ENCODE measurements at regions not wholly inside any gene's neighbourhood (a gene's known extent, or its start where the extent isn't known, plus 50 kb on each side); places are given as distances from the start of the nearest gene placed in this dataset.

- DNase-seq (ENCODE audit: low spot score) (no peak), FAIRE-seq (no peak)
Observed at GRCh38 chr5:68352166-68352565, 136.6 kb downstream of the PIK3R1 start.

DNA sequence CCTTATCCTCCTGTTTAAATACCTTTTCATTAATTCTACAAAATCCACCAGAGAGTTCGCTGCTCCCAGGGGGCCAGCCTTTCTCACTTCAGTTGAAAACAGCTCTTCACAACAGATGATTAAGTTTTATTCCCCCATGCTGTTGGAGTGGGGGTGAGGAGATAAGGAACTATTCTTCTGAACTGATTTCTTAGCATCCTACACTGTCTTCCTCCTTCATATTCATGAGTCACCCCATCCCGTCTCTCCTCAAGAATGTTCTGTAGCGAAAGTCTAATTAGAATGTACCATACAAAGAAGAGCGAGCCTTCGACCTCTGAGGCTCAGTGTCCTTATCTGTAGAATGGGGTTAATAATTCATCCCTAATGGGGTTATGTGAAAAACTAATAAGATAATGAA lies 138.0 kb downstream of the PIK3R1 start:
- peak; percentile 8 for DNase-seq (ENCODE audit: low spot score)
- FAIRE-seq: no peak

DNA sequence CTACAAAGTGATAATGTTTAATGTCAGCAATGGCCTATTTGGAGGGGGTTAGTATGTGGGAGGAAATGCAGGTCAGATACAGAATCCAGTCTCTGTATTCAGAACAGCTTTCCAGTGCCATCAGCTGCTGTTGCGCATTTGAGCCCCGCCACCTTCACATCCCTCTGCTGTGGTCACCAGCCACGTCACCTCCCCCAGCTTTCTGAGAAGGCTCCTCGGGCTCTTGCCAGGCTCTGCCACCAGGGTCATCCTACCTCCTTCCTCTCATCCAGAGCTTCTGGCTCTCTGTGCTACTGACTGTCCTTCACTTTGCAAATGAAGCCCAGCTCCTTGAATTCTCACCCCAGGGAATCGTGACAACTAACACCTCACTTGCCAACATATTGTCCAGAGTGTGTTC lies 138.8 kb downstream of the PIK3R1 start:
- DNase-seq (ENCODE audit: low spot score) (no peak), FAIRE-seq (no peak)

DNA sequence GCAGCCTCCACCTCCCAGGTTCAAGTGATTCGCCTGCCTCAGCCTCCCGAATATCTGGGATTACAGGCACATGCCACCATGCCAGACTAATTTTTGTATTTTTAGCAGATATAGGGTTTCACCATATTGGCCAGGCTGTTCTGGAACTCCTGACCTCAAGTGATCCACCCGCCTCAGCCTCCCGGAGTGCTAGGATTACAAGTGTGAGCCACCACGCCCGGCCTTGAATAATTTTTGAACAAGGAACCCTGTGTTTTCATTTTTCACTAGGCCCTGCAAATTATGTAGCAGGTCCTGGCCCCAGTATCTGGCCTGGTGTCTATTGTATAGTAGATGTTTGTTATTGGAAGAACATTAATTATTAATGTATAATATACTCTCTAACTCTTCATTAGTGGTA lies 140.7 kb downstream of the PIK3R1 start:
- FAIRE-seq (no peak), DNase-seq (ENCODE audit: low spot score) (no peak)

DNA sequence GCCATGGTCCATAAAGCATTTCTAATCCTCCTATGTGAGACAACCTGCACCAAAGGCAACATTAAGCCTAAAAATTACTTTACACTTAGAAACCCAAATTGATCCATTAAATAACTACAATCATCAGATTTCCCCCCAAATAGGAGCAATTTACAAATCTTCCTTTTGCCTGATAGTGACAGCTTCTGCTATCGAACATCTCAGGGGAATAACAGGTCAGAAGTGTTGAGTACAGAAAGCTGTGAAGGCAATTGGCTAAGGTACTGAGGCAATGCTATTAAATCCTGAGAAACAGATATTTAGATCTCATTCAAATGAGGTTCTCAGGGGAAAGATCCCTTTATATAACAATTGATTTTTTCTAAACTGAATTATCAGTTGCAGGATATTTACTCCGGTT lies 141.1 kb downstream of the PIK3R1 start:
- FAIRE-seq (no peak), DNase-seq (ENCODE audit: low spot score) (no peak)

- DNase-seq (ENCODE audit: low spot score) (no peak), FAIRE-seq (no peak)
Observed at GRCh38 chr5:68359699-68360098, 144.1 kb downstream of the PIK3R1 start.

GRCh38 chr5:68362331-68362730 lies 146.8 kb downstream of the PIK3R1 start:
- no peak for DNase-seq (ENCODE audit: low spot score)
- no peak for FAIRE-seq

DNA sequence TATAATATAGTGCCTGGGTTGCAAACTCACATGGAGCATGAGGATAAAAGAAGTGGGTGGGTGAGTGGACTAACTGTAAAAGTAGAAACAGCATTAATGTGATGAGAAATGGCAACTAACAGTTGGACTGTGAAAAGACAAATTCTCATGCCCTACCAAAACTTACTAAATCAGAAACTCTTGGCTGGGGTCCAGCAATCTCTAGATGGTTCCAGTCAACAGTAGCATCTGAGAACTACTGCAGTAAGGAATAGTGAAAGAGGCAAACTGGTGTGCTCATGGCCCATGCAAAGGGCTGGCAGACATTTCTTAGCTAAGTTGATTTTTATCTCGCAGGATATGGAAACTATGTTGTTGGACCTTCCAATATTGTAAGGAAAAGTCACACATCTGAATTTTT lies 150.3 kb downstream of the PIK3R1 start:
- DNase-seq (ENCODE audit: low spot score): no peak
- no peak for FAIRE-seq

- FAIRE-seq: no peak
Observed at GRCh38 chr5:68367287-68367686, 151.7 kb downstream of the PIK3R1 start.

DNA sequence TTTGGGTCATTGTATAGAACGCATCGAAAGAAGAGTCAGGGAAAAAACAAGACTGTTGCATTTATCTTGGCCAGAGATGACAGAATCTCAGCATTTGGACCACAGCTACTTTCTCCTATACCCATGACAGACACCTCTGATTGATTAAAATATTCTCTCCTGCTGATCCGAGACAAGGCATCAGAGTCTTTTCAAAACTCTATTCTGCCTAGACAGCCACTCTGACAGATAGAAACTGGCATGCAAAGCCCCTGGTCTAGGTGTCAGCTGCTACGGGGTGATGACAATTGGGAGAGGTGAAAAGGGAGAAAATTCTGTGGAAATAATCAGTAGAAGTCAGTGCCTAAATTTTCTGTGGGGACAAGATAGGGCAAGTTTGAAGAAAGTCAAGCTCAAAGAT lies 152.2 kb downstream of the PIK3R1 start:
- FAIRE-seq (no peak), DNase-seq (ENCODE audit: low spot score) (no peak)

More at GRCh38 chr5:68367287-68367686, 151.7 kb downstream of the PIK3R1 start:
- no peak for DNase-seq (ENCODE audit: low spot score)

DNA sequence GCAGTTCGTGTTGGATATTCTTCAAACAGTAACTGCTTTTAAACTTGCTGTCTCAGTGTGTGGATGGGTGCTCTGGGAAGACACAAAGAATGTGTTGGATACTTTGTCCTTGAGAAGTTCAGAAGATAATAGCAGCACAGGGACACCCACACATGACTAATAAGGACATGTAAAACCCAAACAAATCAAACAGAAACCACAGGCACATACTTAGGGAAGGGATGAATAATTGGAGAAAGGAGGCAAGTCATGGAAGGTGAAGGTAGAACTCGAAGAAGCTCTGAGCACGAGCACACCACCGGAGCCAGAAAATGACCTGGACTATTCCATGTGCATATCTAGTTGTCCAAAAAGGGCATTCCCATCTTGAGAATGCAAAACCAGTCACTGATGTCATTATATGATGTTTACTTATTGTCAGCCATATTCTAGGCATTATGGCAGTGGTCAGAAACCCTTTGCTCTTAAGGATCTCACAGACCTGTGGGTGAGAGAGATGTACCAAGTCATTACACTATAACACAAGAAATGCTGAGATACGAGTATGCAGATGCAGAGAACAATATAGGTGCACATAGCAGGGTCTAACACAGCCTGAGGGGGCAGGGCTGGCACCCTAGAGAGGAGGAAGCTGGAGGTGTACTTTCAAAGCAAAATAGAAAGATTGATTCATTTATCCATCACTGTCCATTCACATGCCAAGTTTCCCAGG lies 152.9 kb downstream of the PIK3R1 start:
- no peak for FAIRE-seq
- peak; percentile 20 for DNase-seq (ENCODE audit: low spot score)

- DNase-seq (ENCODE audit: low spot score) (no peak), FAIRE-seq (no peak)
Observed at GRCh38 chr5:68369023-68369359, 153.4 kb downstream of the PIK3R1 start.

GRCh38 chr5:68369457-68370125 lies 154.0 kb downstream of the PIK3R1 start:
- DNase-seq (ENCODE audit: low spot score): no peak
- FAIRE-seq: no peak

- FAIRE-seq: no peak
- DNase-seq (ENCODE audit: low spot score): no peak
Observed at GRCh38 chr5:68370196-68370595, 154.6 kb downstream of the PIK3R1 start.

- DNase-seq (ENCODE audit: low spot score) (no peak), FAIRE-seq (no peak)
Observed at GRCh38 chr5:68371607-68372006, 156.1 kb downstream of the PIK3R1 start.

GRCh38 chr5:68372161-68372560 lies 156.6 kb downstream of the PIK3R1 start:
- DNase-seq (ENCODE audit: low spot score) (no peak), FAIRE-seq (no peak)

- DNase-seq (ENCODE audit: low spot score) (no peak), FAIRE-seq (no peak)
Observed at GRCh38 chr5:68373050-68373449, 157.5 kb downstream of the PIK3R1 start.

DNA sequence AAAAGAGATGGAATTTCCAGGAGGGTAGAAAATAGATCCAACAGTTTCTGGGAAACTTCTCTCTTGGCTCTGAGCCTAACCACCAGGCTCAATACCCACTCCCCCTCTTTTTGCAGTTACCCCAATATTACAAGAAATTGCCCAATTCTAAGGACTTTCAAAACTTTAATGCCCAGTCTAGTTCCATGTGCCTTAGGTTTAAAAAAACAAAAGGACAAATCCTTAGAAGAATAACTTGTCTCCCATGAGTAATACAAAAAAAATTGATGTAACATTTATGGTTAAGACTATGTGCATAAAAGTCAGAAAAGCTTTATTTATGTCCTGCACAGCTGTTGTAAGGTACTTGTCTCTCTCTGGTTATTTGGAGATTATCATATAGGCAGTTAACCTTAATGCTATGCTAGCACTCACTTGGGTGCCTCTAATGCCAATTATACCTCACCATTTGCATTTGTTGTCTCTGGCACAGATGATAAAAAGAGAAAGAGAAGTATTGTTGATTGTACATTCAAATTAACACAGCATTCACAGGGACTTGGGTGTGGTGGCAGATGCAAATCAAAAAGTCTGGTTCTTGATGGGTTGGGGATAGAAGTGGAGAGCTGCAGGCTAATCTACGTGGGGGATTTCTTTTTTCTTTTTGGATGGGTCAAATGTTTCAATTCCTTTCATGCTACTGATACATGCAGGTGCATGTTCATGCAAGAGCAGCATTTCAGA lies 159.4 kb downstream of the PIK3R1 start:
- DNase-seq (ENCODE audit: low spot score): no peak
- FAIRE-seq: no peak

DNA sequence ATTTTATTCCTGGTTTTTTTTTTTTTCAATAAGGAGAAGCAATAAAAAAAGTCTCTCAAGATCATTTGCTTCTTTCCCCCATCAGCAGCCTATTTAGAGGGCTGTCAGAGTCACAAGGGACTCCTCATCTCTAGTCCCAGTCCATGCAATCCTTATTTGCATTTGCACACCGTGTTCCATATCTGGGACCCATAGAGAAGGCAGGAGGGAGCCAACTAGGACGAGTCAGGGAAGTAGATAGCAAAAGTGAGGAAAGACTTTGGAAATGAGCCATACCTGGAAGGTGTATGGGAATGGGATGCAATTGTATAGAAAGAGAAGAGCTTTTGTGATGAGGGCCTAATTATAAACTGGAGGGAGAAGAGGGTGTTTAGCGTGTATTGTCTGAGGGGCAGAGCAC lies 160.0 kb downstream of the PIK3R1 start:
- FAIRE-seq: no peak

GRCh38 chr5:68376935-68377334 lies 161.4 kb downstream of the PIK3R1 start:
- FAIRE-seq (no peak), DNase-seq (ENCODE audit: low spot score) (no peak)

More for the DNA sequence above, 160.0 kb downstream of the PIK3R1 start:
- no peak for DNase-seq (ENCODE audit: low spot score)

DNA sequence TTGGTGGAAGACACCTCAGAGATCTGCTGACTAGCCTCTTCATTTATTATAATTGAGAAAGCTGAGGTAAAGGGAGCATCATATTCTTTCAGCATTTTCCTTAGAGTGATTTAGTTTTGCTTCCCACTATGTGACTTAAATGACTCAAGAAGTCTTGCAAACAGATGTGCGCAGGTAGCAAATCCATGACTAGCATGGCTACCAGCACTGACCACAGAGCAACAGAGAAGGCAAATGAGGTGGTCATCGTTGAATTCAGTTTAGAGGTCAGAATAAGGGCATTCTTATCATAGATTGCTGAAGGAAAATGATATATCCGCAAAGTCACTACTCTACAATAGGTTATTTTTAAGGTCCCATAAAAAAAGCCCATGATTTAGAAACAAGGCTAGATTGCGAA lies 162.2 kb downstream of the PIK3R1 start:
- FAIRE-seq: no peak
- DNase-seq (ENCODE audit: low spot score): no peak

GRCh38 chr5:68378204-68378820 lies 162.8 kb downstream of the PIK3R1 start:
- no peak for DNase-seq (ENCODE audit: low spot score)
- no peak for FAIRE-seq

Measured in RCC 7860 (cell line).